NCI-H345 treated with DMSO at 0.1 percent for 48 hours (cell line): ENCODE measurements at regions not wholly inside any gene's neighbourhood (a gene's known extent, or its start where the extent isn't known, plus 50 kb on each side); places are given as distances from the start of the nearest gene placed in this dataset.
"Not testable (repeated sequence)": the region's sequence is repeated elsewhere in the genome, so short reads cannot be mapped to it uniquely, and the experiment has no call there.

ENCODE experiments used
- DNase-seq: peaks from one replicate; lab custom pipeline; 2025; ENCODE audit not compliant: unreplicated experiment; lab: John Stamatoyannopoulos, UW

DNA sequence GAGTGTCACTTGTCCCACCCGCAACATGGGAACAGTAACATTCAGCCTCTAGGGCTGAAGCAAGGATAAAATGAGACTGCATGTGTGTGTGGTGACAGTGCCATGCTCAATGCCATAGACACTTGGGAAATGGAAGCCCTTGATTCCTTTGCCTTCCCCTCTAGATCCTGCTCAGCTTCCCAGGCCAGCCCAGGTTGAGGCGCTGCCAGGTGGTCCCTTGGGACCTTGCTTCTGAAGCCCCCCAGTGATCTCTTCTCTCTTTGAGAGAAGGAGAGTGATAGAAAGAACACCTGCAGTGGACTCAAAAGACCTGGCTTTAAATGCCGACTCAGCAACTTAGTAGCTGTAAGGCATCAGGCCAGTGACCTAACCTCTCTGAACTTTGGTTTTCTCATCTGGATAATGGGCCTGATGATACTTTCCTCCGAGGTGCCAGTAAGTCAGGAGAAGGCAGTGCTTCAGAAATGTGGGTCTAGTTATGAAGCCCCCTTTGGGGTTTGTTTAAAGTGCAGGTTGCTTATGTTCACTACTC lies 144.5 kb downstream of the RPLP1 start:
- DNase-seq: no peak

DNA sequence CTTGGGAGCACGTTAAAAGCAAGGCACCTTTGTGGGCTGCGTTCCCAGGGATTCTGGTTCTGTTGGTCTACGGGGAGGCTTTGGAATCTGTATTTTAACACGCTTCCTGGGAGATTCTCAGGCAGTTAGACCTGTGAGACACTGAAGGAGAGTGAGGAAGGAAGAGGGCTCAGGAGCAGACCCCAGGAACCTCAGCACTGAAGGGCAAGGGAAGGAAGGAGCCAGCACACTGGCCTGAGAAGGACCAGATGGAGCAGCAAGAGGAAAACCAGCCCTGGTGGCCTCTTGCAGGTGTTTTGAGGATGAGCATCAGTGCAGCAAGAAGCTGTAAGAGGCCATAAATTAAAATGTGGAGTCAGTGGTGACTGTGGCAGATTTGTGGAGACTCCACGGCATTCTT lies 146.7 kb downstream of the RPLP1 start:
- DNase-seq: no peak

DNA sequence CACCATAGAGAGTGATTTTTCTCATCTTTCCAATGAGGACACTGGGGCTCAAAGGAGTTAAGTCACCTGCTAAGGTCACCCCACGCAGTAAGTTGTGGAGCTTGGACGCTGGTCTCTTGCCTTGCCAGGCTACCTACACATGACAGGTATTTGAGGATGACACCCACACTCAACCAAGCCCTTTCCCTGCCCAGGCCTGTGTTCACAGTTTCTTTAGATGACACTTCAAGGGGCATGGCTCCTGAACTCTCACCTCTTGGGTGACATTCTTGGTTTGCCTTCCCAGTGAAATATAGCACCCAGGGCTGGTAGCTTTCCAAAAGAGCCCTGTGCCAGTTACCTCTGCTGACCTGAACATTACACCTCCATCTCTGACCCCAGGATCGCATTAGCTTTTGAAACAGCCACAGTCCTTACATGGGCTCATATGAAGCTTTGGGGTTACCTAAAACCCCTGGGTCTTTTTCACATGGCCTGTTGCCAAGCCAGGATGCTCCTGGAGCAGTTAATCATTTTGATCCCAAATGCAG lies 148.0 kb downstream of the RPLP1 start:
- no peak for DNase-seq

DNA sequence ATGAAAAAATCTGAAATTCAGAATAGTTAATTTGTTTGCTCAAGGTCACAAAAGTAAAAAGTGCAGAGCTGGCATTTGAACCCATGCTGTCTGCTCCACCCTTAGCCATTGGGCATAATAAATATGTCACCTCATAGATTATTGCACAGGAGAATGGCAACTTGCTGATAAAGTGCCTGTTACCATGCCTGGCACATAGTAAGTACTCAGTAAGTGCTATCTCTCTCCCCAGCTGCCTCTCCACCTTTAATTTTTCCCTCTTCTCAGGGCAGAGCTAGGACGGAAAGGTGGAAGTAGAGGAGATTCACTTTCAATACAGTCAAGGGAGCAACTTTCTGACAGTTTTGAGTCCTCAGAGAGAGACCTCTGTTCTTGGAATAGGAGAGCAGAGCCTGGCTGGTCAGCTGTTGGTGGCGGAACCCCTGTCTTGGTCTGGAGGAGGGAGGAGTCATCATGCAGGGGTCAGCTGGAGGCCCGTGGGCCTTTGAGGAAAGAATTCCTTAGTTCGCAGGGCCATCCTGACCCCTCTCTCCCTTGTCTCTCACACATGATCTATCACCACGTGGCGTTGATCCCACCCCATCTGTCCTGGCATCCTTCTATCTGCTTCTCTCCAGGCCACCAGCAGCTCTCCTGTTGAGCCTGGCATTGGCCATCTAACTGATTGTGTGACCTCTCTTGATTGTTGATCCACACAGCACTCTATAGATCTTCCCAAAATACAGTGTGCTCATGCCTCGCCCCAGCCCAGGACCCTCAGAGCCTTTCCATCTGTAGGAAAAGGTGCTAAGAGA lies 149.3 kb downstream of the RPLP1 start:
- DNase-seq: no peak

- DNase-seq: no peak
Measured at GRCh38 chr15:69602921-69603320, 150.3 kb downstream of the RPLP1 start.

- no peak for DNase-seq
Measured at GRCh38 chr15:69603369-69604071, 150.9 kb downstream of the RPLP1 start.

DNA sequence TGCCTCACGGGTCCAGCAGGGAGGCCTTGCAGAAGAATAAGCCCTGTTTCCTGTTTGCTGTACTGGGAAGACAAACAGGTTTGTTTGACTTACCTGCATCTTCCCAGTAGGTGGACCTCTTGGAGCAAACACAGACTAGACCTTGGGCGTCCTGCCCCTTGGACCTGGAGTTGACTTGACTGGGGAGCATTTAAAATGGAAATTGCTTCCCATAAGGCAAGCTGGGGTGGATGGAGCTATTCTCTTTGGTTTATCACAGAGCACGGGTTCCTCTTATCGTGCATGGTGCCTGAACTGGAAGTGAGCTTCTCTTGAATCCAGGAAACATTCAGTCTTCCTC lies 151.4 kb downstream of the RPLP1 start:
- DNase-seq: peak; percentile 49

- DNase-seq: no peak
Measured at GRCh38 chr15:69606144-69606543, 153.5 kb downstream of the RPLP1 start.

- DNase-seq: no peak
Measured at GRCh38 chr15:69606921-69607500, 154.4 kb downstream of the RPLP1 start.

DNA sequence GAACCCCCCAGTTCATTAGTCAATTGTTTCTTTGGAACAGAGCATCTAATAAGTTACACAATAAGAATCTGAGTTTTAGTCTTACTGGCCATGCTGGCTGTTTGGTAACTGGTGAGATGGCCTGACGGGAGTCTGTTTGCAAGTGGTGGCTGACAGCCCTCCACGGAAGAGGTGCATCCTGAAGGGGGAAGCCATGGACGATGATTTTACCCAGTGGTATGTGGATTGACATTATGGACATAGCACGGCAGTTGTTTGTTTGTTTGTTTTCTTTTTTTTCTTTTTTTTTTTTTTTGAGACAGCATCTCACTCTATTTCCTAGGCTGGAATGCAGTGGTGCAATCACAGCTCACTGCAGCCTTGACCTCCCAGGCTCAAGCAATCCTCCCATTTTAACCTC lies 156.0 kb downstream of the RPLP1 start:
- DNase-seq: no peak

DNA sequence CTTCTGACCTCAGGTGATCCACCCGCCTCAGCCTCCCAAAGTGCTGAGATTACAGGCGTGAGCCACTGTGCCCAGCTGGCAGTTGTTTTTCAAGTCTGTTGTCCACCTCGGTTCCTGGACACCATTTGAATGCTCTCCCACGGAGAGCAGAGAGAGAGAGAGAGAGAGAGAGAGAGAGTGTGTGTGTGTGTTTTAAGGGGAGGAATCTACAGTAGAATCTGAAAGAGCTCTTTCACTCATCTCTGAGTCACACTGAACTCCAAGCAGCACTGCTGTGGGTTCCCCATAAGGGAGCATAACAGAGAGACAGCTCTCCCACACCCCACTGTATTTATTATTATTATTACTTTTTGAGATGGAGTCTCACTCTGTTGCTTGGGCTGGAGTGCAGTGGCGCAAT lies 156.6 kb downstream of the RPLP1 start:
- DNase-seq: no peak

DNA sequence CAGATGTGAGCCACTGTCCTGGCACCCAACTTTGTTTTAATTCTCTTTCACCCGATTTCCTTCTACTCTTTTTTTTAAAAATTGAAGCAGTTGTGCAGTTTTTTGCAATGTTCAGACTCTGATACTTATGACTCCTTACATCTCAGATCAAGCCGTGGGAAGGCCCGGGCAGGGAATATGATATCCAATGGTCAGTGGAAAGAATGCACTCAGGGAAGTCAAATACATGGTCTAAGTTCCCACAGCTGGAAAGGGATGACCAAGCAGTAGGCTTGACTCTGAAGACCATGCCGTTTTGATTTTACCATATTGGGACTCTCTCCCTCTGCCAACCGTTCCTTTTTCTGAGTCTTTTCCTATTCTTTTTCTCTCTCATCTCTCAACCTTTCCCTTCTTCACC lies 157.2 kb downstream of the RPLP1 start:
- DNase-seq: no peak

DNA sequence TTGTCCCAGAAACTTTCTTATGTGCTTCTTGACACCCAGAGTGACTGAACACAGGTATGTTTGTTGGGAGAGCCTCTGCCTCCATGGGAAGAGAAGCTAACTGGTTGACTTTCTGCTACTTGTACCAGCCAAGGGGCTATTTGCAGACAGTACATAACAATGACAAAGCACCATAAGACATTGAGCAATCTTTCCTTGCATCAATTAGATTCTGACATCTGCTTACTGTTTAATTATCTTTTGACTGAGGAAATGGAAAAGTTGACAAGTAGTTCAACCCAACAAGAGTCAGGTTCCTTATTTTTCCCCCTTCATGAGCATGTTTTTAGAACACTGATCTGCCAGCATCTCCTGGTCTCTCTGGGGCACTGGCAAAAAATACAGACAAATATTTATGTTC lies 157.7 kb downstream of the RPLP1 start:
- no peak for DNase-seq

DNA sequence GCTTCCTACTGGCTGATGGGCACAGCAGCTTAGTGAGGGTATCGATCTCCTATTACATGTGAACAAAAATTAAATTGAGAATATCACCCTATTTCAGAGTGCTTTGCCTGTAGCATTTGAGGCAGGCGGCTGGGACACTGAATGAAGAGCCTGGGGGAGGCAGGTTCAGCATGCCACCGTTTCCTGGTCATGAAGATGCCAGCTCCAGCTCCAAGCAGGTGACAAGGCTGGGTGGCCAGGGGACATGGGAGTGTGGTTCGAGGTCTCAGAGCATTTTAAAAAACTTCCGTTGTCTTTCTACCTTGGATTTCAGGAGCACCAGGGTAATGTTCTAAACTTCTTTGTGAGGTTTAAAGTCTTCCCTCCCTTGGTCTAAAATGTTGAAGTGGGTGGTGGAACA lies 158.2 kb downstream of the RPLP1 start:
- no peak for DNase-seq

- peak; percentile 88 for DNase-seq
Measured at GRCh38 chr15:69612112-69612511, 159.5 kb downstream of the RPLP1 start.

GRCh38 chr15:69613182-69613581 lies 160.6 kb downstream of the RPLP1 start:
- DNase-seq: no peak

- no peak for DNase-seq
Measured at GRCh38 chr15:69613988-69614387, 161.4 kb downstream of the RPLP1 start.

- DNase-seq: no peak
Measured at GRCh38 chr15:69615736-69616135, 163.1 kb downstream of the RPLP1 start.

- DNase-seq: no peak
Measured at GRCh38 chr15:69616558-69616957, 163.9 kb downstream of the RPLP1 start.

DNA sequence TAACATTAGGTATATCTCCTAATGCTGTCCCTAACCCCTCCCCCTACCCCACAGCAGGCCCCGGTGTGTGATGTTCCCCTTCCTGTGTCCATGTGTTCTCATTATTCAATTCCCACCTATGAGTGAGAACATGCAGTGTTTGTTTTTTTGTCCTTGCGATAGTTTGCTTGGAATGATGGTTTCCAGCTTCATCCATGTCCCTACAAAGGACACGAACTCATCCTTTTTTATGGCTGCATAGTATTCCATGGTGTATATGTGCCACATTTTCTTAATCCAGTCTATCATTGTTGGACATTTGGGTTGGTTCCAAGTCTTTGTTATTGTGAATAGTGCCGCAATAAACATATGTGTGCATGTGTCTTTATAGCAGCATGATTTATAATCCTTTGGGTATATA lies 164.5 kb downstream of the RPLP1 start:
- DNase-seq: not testable (repeated sequence)

- no peak for DNase-seq
Measured at GRCh38 chr15:69623392-69624154, 171.0 kb downstream of the RPLP1 start.
